Thyroid gland (tissue), 4 donors: ENCODE measurements at regions not wholly inside any gene's neighbourhood (a gene's known extent, or its start where the extent isn't known, plus 50 kb on each side); places are given as distances from the start of the nearest gene placed in this dataset.

Experiments
- POLR2A ChIP-seq, 2 donors: fragments of 450-650 bp; IDR thresholded peaks; one replicate each; pipeline ENCODE4 v1.6.1; 2017; ENCODE audit warnings: antibody characterized with exemption in 2 of 2, mild to moderate bottlenecking in 2 of 2, moderate library complexity in 1 of 2
- TF ChIP-seq, protein P1 (sequence below), 6 experiments: fragments of 200-600 bp in 3 of 6; fragments of 450-650 bp in 3 of 6; sonication (generic) in 3 of 6; IDR thresholded peaks; one replicate each; pipeline ENCODE4 v1.5.1; 2016 to 2019; ENCODE audit warnings: antibody characterized with exemption in 6 of 6, mild to moderate bottlenecking in 2 of 6, inconsistent platforms in 1 of 6, moderate library complexity in 1 of 6

DNA sequence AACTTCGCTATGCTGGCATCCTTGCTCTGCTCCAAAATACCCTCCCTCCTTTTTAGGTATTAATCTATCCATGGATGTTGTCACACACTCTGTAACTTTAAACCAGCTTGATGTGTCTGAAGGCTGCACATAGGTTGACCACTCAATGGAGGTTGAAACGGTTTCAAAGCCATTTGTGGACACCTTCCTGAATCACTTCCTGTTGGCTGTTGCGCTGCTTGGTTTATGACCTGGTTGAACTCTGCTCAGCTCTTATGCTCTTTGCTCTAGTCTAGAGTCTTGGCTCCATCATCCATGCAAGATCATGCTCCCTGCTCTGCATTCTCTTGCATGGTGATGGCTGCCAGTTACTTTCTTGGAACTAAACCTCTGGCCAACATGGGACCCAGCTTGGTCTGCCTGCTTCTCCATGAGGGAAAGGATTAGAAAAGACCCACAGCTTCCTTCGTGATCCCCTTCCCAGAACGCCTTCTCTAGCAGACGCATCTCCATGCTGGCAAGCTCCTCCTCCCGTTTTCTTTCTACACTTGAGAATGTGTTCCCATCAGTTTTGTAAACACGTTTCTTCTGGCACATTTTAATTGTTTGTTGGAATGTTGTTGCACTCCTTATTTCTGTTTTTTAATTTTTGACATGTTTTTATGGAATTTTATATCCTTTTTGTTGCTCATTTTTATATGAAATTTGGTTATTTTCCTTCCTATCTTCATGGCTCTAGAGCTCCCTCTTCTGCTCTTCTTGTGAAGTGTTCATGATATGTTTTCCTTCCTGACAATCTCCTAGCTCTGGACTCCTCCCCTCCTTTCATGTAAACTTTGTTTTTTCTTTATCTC, 149.8 kb downstream of the XPNPEP1 start:
- no peak for TF ChIP-seq POLR2A (IDR thresholded peaks at IDR 0.05)
- TF ChIP-seq, protein P1, sequence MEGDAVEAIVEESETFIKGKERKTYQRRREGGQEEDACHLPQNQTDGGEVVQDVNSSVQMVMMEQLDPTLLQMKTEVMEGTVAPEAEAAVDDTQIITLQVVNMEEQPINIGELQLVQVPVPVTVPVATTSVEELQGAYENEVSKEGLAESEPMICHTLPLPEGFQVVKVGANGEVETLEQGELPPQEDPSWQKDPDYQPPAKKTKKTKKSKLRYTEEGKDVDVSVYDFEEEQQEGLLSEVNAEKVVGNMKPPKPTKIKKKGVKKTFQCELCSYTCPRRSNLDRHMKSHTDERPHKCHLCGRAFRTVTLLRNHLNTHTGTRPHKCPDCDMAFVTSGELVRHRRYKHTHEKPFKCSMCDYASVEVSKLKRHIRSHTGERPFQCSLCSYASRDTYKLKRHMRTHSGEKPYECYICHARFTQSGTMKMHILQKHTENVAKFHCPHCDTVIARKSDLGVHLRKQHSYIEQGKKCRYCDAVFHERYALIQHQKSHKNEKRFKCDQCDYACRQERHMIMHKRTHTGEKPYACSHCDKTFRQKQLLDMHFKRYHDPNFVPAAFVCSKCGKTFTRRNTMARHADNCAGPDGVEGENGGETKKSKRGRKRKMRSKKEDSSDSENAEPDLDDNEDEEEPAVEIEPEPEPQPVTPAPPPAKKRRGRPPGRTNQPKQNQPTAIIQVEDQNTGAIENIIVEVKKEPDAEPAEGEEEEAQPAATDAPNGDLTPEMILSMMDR (IDR thresholded peaks at IDR 0.05), result peak in 3 of 6 experiments; percentile 44 to 70 (median 56)
